Sciatic nerve (tissue), 2 donors: ENCODE measurements at regions not wholly inside any gene's neighbourhood (a gene's known extent, or its start where the extent isn't known, plus 50 kb on each side); places are given as distances from the start of the nearest gene placed in this dataset.

Source experiments
- ATAC-seq: fragments of 200-7000 bp; cut with Tn5 transposase; one replicate; pipeline ENCODE4 v1.9.1; 2020; ENCODE audit warnings: mild to moderate bottlenecking, moderate library complexity
- DNase-seq: peaks from one replicate; pipeline ENCODE4 v3.0.0-alpha.2; 2020; ENCODE audit warnings: low spot score
- intact Hi-C: fragments of 100-400 bp; cut with DNase I; formaldehyde crosslinking; loops from one replicate; pipeline ENCODE4 v1.14.2; 2022
- donor health status: DM: no; HTN: no; CAD: no.
- donor health status: DM: no; HTN: no; CAD: no.

DNA sequence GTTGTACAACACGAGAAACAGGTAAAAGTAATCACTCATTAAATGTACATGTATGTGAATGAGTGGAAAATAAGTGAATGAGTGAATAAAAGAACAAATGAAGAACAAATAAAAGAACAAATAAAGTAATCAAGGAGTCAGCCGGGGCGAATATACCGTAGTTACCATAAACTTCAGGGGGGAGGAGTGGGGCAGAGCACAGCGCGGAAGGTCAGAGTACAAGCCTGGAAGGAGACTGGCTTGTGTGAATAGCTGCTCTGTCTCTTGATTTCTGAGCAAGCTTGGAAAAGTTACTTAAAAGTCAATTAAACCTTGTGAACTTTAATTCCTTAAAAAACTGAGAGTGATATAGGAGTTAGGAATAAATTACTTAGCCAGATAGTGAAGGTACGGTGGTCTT is 466.5 kb upstream of the CNTN4 start:
- DNase-seq (no peak), ATAC-seq (no peak)
- intact Hi-C loops = no loop called here

DNA sequence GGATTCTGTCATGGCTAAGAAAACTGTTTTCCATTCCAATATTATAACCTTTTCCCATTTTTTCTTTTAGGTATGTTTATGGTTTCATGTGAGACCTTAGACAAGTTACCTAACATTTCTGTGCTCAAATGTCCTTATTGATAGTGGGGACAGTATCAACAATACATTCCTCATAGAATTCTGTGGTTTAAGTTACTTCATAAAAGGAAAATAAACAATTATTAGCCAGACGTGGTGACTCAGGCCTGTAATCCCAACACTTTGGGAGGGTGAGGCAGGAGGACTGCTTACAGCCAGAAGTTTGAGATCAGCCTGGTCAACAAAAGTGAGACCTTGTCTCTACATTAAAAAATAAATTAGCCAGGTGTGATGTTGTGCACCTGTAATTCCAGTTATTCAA is 436.8 kb upstream of the CNTN4 start:
- DNase-seq (no peak), ATAC-seq (no peak)
- intact Hi-C loops = no loop called here

DNA sequence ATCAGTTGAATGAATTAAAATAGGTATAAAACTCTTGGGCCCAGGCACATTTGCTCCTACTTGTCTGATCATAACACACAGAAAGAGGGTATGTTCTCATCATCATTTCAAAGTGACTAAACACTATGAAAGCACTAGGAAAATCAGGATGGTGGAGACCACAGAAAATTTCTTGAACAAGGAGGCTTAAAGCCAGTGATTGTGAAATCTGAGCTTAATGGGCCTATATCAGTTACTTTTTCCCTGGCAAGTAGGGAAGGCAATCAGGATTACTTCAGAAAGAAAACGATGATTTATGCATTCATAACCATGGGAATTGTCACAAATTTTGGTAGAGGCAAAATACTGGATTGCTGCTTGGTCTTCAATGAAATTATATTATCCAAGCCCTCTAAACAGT is 434.4 kb upstream of the CNTN4 start:
- DNase-seq = no peak
- intact Hi-C loops = no loop called here
- ATAC-seq = peak; percentile 72

DNA sequence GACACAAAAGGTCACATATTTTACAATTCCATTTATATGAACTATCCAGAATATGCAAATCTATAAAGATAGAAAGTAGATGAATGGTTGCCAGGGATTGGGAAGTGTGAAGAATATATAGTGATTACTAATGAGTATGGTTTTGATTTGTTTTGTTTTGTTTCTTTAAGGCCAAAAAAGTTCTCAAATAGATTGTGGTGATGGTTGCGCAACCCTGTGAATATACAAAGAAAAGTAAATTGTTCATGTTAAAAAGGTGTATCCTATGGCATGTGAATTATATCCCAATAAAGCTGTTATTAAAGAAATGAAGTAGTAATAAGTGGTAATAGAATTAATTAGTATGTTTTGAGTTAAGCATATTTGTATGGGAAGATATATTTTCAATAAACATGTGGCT is 431.8 kb upstream of the CNTN4 start:
- intact Hi-C loops = no loop called here
- DNase-seq (no peak), ATAC-seq (no peak)

DNA sequence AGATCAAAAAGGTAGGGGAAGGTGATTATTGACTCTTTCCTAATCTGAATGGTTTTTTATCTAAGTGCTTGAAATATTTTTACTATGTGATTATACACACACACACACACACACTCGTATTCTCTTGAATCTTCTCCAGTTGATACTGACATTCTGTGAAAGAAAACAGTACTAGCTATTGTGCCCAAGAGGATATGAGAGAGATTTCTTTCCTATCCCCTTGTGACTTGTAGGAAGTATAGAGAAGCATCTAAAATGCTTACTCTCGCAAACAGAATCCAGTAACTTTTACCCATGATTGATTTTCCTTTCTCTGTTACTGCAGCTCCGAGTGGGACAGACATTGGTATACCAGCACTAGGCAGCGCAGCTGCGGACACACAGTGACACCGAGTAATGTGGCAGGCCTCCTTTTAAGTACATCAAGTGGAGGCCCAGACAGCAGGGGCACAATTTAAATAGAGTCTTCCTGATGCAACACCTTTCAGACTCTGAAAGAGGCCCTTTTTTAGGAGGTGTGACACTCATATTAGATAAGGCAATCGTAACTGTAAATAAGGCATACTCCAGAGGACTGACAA is 421.0 kb upstream of the CNTN4 start:
- no peak for DNase-seq
- ATAC-seq = no peak
- intact Hi-C loops = no loop called here

DNA sequence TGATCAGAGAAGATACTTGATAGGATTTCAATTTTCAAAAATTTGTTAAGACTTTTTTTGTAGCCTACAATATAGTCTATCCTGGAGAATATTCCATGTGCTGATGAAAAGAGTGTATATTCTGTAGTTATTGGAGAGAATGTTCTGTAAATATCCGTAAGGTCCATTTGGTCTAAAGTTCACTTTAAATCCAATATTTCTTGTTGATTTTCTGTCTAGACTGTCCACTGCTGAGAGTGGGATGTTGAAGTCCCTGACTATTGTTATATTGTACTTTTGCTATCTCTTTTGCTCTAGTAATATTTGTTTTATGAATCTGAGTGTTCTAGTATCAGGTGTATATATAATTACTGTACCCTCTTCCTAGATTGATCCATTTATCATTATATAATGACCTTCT is 406.2 kb upstream of the CNTN4 start:
- intact Hi-C loops = no loop called here
- ATAC-seq (no peak), DNase-seq (no peak)

DNA sequence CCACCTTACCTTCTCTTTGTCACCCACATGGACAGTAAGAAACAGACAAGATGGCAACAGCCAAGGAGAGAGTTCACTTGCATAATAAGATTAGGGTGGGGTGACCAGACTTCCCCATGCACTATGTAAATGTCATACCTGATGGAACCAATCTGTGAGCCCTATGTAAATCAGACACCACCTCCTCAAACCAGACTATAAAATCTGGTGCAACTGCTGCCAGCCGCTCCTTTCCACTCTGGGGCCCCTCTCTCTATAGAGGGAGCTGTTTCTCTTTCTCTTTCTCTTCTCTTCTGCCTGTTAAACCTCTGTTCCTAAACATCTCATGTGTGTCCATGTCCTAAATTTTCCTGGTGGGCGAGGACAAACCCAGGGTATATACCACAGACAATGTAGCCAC is 405.5 kb upstream of the CNTN4 start:
- ATAC-seq = no peak
- no peak for DNase-seq
- intact Hi-C loops = no loop called here

DNA sequence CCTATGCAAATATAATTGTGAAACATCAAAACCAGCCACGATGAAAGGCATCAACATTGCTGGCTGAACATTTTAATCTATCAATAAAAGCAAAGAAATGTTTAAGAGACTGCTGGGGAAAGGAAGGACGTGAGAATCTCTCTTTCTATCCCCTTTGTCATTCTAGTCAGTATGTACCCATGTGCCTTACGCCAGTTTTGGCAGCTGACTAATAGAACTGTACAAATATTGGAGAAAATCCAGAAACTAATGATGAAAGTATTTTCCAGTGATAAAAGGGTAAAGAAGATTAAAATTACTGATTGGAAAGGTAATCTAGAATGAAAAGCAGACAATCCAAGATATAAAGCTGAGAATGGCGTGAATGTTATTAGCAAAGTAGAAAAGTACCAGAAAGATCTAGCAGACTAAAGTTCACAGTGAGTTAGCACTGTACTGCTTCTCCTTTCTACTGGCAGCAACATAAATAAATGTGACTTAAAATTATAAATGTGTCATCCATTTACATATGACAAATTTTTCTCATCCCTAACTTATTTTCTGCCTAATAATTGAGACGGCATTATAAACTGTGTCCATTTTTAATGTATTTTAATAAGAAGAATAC is 401.9 kb upstream of the CNTN4 start:
- intact Hi-C loops = no loop called here
- DNase-seq (no peak), ATAC-seq (no peak)

DNA sequence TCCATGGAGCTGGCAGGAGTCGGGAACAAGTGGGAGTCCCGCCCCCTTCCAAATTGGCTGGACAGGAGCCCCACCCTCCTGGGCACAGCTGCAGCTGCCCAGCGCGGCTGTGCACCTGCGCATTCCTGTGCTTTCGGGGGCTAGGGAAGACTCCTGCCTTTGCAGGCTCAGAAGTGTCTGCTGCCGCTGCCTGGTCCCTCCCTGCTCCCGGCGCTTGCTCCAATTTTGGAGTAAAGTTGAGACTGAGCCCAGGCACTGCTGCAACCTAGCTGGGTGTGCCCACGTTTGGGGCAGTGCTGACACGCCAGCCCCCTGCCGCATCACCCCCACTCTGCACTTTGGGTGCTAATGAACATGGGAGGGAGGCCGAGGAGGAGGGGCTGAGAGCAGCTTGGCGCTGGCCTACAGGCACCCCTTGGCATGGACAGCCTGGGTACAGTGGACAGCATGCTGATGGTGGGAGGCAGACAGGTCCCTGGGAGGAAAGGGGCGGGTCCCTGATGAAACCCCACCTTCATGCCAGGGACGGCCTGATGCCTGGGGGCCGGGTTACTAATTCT is 399.2 kb upstream of the CNTN4 start:
- intact Hi-C loops = no loop called here
- ATAC-seq = peak; percentile 22
- DNase-seq = no peak

DNA sequence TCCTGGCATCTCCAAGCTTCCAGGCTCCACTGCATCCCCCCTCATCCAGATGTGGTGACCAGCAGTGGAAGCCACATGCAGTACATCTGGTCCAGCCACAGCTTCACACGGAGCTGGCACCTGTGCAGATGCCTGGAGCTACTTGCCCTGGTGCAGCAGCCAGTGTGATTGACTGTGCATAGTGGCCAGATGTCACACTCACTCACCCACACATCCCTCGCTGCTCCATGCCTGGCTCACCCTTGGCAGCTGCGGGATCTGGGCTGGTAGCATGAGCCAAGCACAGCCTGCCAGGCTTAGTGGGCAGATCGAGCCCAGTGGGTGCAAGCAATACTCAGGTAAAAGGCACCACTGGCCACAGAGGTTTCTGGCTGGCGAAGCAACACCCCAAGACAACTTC is 398.0 kb upstream of the CNTN4 start:
- DNase-seq (no peak), ATAC-seq (no peak)
- intact Hi-C loops = no loop called here

DNA sequence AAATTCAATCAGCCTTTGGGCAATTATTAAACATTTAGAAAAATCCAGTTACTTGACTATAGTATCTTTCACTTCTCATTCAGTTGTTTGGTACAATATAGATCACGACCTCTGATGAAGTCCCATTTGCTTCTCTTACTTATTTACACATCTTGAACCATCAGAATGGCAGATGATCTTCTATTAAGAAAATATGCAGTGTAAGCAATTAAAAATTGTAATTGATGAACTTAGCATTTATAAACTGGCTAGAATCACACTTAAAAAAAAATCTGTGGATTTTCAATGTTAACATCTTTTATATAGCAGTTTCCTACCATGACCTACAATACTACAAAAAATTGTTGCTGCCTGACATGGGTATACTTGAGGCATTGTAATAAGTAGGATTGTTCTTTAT is 395.5 kb upstream of the CNTN4 start:
- intact Hi-C loops = no loop called here
- DNase-seq = no peak

DNA sequence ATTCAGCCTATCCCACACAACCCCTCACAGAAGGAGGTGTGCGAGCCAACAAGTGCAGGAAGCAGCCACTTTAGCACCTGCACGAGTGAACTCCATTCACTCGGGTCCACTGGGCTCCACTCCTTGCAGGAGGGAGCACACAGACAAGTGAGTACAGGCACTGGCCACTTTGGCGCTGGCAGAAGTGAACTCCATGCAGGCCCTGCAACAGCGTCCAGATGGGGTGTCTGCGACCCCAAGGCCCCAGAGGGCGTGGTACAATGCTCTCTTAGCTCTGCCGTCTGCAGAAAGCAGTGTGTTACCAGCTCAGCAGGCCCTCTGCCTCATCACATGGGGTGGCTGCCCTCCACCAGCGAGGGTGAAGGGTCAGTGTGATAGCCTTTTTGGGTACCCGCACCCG is 388.0 kb upstream of the CNTN4 start:
- intact Hi-C loops = no loop called here
- DNase-seq (no peak), ATAC-seq (no peak)

More for the DNA sequence above, 395.5 kb upstream of the CNTN4 start:
- ATAC-seq = no peak

DNA sequence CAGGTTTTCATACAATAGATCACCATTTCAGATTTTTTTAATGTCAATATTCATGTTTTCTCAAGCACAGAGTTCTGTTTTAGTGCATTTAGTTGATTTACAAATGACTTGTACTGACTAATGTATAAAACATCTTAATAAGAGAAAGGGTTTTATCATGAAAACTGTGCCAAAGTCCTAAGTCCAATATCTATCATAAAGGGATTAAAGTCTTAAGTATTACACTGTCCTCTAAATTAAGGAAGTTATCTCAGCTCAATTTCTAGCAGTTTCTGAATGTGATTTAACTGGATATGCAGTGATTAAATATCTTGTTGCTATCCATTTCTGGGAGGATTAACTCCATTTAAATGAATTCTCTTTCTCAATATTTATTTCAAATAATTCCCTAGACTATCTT is 381.1 kb upstream of the CNTN4 start:
- DNase-seq (no peak), ATAC-seq (no peak)
- intact Hi-C loops = no loop called here

DNA sequence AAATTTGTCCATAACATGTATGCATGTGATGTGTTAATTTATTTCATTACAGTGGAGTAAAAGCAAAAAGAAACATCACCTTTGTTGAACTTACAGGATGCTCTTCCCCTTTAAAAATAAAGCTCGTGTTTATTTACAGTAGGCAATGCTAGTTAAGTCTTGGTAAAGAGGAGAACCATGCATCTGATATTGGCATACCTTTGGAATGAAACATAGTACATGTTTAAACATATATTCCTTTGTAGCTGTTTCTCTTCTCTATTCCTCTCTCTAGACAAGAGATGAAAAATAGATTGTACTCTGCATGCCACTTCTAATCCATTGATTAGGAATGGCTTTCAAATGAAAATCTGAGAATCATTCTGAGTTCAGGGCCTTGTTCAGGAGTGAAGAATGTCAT is 374.9 kb upstream of the CNTN4 start:
- ATAC-seq = no peak
- DNase-seq = no peak
- intact Hi-C loops = no loop called here

DNA sequence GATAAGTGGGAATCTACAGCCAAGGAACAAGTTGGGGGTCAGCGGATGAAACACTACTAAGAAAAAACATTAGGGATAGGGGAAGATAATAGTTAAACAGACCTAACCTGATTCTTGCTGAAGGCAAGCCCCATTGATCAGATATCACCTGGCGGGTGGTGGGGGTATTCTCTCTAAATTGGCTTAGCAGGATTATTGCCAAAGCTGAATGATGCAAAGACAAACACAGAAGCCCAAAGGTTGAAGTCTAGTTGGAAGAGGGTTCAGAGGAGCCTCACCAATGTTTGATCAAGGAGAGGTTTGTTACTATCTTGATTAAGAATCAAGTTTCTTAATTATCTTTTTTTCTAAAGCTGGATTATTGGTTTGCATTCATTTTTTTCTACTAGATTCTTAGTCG is 371.9 kb upstream of the CNTN4 start:
- ATAC-seq (no peak), DNase-seq (no peak)
- intact Hi-C loops = no loop called here

DNA sequence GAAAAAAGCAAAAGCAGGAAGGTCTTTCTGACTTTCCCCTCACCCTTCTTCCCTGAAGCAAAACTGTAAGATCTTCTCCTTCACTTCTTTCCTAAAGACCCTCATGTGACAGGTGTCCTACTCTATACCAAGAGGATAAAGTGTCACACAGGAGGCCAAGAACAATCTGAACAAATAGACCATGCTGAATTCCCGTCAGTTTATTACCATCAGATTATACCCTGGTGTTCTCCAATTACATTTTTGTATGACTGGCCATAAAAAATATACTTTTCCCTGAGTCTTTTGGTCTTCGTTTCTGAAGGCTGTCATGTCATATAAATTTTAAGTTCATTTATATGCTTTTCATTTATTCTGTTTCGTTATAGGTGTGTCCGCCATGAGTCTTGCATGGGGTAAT is 371.4 kb upstream of the CNTN4 start:
- ATAC-seq = no peak
- intact Hi-C loops = no loop called here

DNA sequence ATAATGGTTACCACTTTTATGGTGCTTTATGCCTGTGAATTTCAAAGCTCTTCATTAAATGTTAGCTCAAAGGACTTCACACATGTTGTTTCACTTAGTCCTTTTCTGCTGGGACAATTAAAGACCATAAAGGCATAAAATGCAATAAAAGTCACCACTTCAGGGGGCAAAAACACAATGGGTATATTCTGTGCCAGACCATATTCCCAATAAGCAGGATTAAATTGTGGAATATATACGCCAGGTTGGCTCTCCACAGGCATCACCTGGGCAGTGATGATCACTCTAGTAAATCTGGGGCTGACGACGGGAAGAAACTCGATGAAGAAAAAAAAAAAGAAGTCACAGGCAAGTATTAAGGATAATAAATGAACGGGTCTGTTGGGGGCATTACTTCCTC is 370.2 kb upstream of the CNTN4 start:
- DNase-seq (no peak), ATAC-seq (no peak)
- intact Hi-C loops = no loop called here

More for the DNA sequence above, 371.4 kb upstream of the CNTN4 start:
- DNase-seq = no peak

DNA sequence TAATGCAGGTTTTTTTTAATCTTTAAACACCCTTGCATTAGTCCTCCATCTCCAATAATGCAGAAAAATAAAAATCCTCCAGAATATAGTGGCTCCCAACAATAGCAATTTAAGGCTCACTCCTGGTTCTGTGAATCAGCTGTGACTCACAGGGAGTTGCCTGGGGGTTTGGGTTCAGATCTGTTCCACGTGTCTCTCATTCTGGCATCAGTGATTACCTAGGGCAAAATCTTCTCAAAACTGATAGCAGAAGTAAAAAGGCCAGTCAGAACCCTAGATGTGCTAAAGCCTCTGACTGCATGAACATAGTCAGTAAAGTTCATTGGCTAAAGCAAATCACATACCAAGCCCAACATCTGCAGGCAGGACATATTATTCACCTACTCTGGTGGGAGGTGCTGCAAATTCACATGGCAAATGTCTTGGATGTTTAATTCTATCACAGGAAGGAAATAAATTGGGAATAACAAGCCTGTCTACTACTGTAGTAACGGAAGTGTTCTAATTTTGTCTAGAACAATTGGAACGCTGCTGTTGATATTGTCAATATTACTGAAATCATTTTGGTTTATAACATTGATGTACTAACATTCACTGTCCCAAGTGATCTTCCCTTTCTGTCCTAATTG is 364.1 kb upstream of the CNTN4 start:
- intact Hi-C loops = no loop called here
- ATAC-seq = no peak
- no peak for DNase-seq

DNA sequence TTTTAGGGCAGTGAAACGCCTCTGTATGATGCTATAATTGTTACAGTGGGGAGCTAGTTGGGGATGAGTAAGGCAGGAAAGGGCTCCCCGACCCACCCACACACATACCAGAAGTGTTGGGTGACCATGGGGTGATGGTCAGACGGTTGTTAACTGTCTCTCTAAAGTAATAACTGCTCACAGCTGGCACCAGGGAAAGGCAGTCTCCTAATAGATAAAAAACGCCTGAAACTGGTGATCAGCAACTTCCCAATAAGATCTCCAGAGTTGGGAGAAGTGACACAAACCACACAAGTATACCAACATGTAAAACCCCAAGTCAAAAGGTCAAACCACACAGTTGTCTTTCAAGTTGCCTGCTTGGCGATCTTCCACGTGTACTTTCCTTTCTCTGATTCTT is 346.5 kb upstream of the CNTN4 start:
- intact Hi-C loops = no loop called here
- no peak for ATAC-seq
- no peak for DNase-seq

DNA sequence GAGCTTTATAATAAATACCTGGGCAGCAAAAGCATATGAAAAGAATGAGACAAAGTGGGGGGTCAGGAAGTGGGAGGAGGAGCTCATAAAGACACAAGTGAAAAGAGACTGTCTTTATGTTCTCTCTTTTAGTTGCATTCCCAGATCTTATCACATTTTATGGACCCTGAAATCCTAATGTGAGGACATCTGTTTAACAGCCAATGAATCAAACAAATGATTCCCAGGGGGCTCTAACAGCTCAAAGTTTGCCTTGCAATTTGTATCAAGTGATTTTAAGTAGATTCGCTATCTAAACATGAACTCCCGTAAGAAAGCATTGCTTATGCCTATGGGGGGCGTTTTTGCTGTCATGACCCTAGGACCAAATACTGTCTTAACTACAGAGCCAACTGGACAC is 332.3 kb upstream of the CNTN4 start:
- ATAC-seq (no peak), DNase-seq (no peak)
- intact Hi-C loops = no loop called here

DNA sequence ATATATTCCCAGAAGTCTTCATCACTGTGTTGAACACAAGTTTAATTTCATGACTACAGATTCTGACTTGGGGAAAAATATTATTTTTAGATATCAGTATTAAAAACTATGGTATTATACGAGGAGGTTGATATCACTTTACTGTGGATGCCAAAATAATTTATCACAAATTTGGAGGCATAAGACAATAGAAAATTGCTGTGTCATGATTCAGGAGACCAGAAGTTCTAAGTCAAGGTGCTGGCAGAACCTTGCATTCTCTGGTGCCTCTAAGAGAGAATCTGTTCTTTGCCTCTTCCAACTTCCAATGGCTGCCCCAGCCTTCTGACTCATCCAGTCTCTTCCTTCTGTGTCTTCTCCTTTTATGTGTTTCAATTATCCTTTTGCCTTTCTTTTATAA is 325.0 kb upstream of the CNTN4 start:
- DNase-seq = no peak
- intact Hi-C loops = no loop called here

More for the DNA sequence above, 325.0 kb upstream of the CNTN4 start:
- ATAC-seq = no peak
